Activated B cell treated with CpG ODN at 0.5 μM for 24 hours (primary cell): ENCODE measurements at regions not wholly inside any gene's neighbourhood (a gene's known extent, or its start where the extent isn't known, plus 50 kb on each side); places are given as distances from the start of the nearest gene placed in this dataset.
"Not testable (repeated sequence)": the region's sequence is repeated elsewhere in the genome, so short reads cannot be mapped to it uniquely, and the experiment has no call there.

ENCODE experiments used
- ATAC-seq: fragments of 200-7000 bp; cut with Tn5 transposase; one replicate; pipeline ENCODE4 v1.10.0; 2021; ENCODE audit warnings: low read depth, mild to moderate bottlenecking, moderate library complexity
- CTCF ChIA-PET: fragments of 350-600 bp; sonication (Branson Sonifier 250); formaldehyde crosslinking; loops from one replicate; lab custom pipeline; 2021; ENCODE audit warnings: antibody characterized with exemption; lab: Charles Lee
- POLR2A ChIA-PET: fragments of 350-600 bp; sonication (Branson Sonifier 250); formaldehyde crosslinking; loops from one replicate; lab custom pipeline; 2021; ENCODE audit warnings: antibody characterized with exemption; lab: Charles Lee
- DNase-seq: peaks from one replicate; pipeline ENCODE4 v3.0.0; 2022
- H3K27ac Mint-ChIP-seq: one replicate; pipeline ENCODE4 v1.8.0; 2020; ENCODE audit warnings: mixed read lengths
- H3K27me3 Mint-ChIP-seq: one replicate; pipeline ENCODE4 v1.8.0; 2021; ENCODE audit warnings: mixed read lengths
- H3K36me3 Mint-ChIP-seq: one replicate; pipeline ENCODE4 v1.8.0; 2021; ENCODE audit warnings: low read depth, mixed read lengths
- H3K4me1 Mint-ChIP-seq: one replicate; pipeline ENCODE4 v1.8.0; 2021; ENCODE audit warnings: mixed read lengths
- H3K4me3 Mint-ChIP-seq: one replicate; pipeline ENCODE4 v1.8.0; 2020; ENCODE audit warnings: mild to moderate bottlenecking, mixed read lengths
- H3K9me3 Mint-ChIP-seq: one replicate; pipeline ENCODE4 v1.8.0; 2020; ENCODE audit warnings: mixed read lengths
- CTCF ChIP-seq: fragments of 200-600 bp; IDR thresholded peaks from one replicate; pipeline ENCODE4 v1.8.0; 2022; ENCODE audit warnings: antibody characterized with exemption, mild to moderate bottlenecking
- intact Hi-C: fragments of 100-400 bp; cut with micrococcal nuclease; formaldehyde crosslinking; loops from one replicate; pipeline ENCODE4 v1.15.1; 2024

- ATAC-seq (no peak), DNase-seq (no peak)
- intact Hi-C loops, result no loop called here
- no peak for TF ChIP-seq CTCF
- H3K4me3 Mint-ChIP-seq, result no peak overlapping the region
- no peak overlapping the region for H3K27ac Mint-ChIP-seq
- ChIA-PET CTCF (no interaction called here), POLR2A (no interaction called here)
- H3K27me3 Mint-ChIP-seq, result no peaks in the 10 kb centered on the region
- H3K4me1 Mint-ChIP-seq, result no peaks in the 10 kb centered on the region
- H3K9me3 Mint-ChIP-seq, result no peaks in the 10 kb centered on the region
- H3K36me3 Mint-ChIP-seq, result no peaks in the 10 kb centered on the region
These were observed 132.3 kb upstream of the SMARCA2 start for GRCh38 chr9:1882711-1883403.

DNA sequence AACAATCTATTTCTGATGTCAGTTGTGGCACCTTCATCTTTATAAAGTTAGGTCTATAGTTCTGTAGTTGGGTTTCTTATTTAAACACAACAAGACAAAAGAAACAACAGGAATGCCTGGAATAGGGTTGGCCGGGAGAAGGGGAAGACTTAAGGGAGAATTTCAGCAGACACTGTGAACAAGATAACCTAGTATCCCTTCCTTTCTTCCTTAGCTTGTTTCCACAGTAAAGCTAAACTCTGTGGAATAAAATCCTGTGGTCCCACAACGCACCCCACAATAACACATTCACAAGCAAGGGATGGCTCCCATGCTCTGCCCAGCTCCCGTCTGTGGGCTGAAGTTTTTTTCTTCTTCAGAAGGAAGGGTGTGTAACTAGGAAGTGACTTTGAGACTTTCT, 124.9 kb upstream of the SMARCA2 start:
- POLR2A ChIA-PET, result no interaction called here
- no peaks in the 10 kb centered on the region for H3K36me3 Mint-ChIP-seq
- no peaks in the 10 kb centered on the region for H3K4me1 Mint-ChIP-seq
- no peak overlapping the region for H3K4me3 Mint-ChIP-seq
- TF ChIP-seq CTCF, result no peak
- CTCF ChIA-PET, result no interaction called here
- ATAC-seq, result no peak
- no peaks in the 10 kb centered on the region for H3K27me3 Mint-ChIP-seq
- no peak for DNase-seq
- no peak overlapping the region for H3K27ac Mint-ChIP-seq
- H3K9me3 Mint-ChIP-seq, result no peaks in the 10 kb centered on the region
- intact Hi-C loops, result no loop called here

DNA sequence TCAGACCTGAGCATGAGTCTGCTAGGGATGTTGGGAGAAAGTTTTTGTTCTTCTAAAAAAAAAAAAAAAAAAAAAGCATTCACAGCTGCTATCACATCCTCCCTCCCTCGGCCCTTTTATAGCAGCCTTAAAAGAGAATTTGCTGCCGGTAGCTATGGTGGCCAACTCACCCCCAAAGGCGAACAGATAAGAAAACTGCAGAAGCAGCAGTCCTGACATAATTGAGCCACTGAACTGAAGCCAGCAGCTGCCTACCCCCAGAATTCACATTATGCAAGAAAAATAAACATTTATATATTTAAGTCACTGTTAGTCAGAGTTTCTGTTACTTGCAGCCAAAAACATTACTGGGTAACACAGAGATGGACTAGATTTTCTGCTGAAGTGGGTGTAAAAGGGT, 124.3 kb upstream of the SMARCA2 start:
- TF ChIP-seq CTCF, result no peak
- intact Hi-C loops, result no loop called here
- ChIA-PET POLR2A (interaction anchor here (0.6 to 0.7 kb wide), 2 partner anchors 10 to 127 kb away, joined by 3 to 6 read pairs; no protein-coding TSS in a partner anchor), CTCF (no interaction called here)
- no peak for DNase-seq
- no peaks in the 10 kb centered on the region for H3K9me3 Mint-ChIP-seq
- no peaks in the 10 kb centered on the region for H3K4me1 Mint-ChIP-seq
- no peaks in the 10 kb centered on the region for H3K36me3 Mint-ChIP-seq
- ATAC-seq, result no peak
- no peaks in the 10 kb centered on the region for H3K27me3 Mint-ChIP-seq
- no peak overlapping the region for H3K27ac Mint-ChIP-seq
- no peak overlapping the region for H3K4me3 Mint-ChIP-seq

DNA sequence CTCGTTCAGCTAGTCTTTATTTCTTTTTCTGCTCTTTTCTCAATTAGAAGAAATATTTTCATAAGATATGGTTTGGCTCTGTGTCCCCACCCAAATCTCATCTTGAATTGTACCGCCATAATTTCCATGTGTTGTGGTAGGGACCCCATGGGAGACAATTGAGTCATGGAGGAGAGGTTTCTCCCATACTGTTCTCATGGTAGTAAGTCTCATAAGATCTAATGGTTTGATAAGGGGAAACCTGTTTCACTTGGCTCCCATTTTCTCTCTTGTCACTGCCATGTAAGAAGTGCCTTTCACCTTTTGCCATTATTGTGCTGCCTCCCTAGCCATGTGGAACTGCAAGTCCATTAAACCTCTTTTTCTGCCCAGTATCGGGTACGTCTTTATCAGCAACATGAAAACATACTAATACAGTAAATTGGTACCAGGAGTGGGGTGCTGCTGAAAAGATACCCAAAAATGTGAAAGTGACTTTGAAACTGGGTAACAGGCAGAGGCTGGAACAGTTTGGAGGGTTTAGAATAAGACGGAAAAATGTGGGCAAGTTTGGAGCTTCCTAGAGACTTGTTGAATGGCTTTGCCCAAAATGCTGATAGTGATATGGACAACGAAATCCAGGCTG, 112.0 kb upstream of the SMARCA2 start:
- ATAC-seq, H3K27me3 Mint-ChIP-seq, intact Hi-C loops, H3K4me3 Mint-ChIP-seq, H3K27ac Mint-ChIP-seq, CTCF ChIA-PET, DNase-seq, H3K4me1 Mint-ChIP-seq, H3K36me3 Mint-ChIP-seq, POLR2A ChIA-PET: not testable (repeated sequence)
- peaks cover 44% of the 10 kb centered on the region for H3K9me3 Mint-ChIP-seq

GRCh38 chr9:1907465-1907864, 107.7 kb upstream of the SMARCA2 start:
- no peak overlapping the region for H3K27ac Mint-ChIP-seq
- ATAC-seq, result no peak
- H3K36me3 Mint-ChIP-seq, result peaks cover 4% of the 10 kb centered on the region
- no peaks in the 10 kb centered on the region for H3K27me3 Mint-ChIP-seq
- no peak for TF ChIP-seq CTCF
- ChIA-PET POLR2A (no interaction called here), CTCF (no interaction called here)
- intact Hi-C loops, result no loop called here
- no peaks in the 10 kb centered on the region for H3K4me1 Mint-ChIP-seq
- H3K9me3 Mint-ChIP-seq, result peaks cover 29% of the 10 kb centered on the region
- no peak overlapping the region for H3K4me3 Mint-ChIP-seq
- DNase-seq, result no peak
